IMR-90 (cell line): ENCODE measurements at regions not wholly inside any gene's neighbourhood (a gene's known extent, or its start where the extent isn't known, plus 50 kb on each side); places are given as distances from the start of the nearest gene placed in this dataset.

ENCODE experiments used
- ATAC-seq: fragments of 200-7000 bp; cut with Tn5 transposase; 2 replicates; pipeline ENCODE4 v1.9.1; 2020; ENCODE audit warnings: low read depth, mild to moderate bottlenecking, moderate library complexity
- BruUV-seq: library from RNA; stranded (reverse); fragments of 400-500 nt; replicated peaks from 2 replicates; lab custom pipeline; 2021; lab: Mats Ljungman, UMichigan
- CTCF ChIA-PET: fragments of 300-600 bp; formaldehyde crosslinking; extraction: SDS; loops from one replicate; lab custom pipeline; 2021; ENCODE audit warnings: antibody characterized with exemption; lab: Yijun Ruan, JAX
- POLR2A ChIA-PET: fragments of 300-600 bp; sonication (Branson Sonifier 250); formaldehyde crosslinking; loops from one replicate; lab custom pipeline; 2022; ENCODE audit warnings: antibody characterized with exemption; ENCODE audit not compliant: unreplicated experiment; lab: Charles Lee
- DNase-seq: peaks from one replicate; pipeline ENCODE4 v3.0.0; 2013
- H2AFZ ChIP-seq: replicated peaks from 2 replicates; pipeline ENCODE3; 2013; ENCODE audit warnings: low read length, mild to moderate bottlenecking; ENCODE audit not compliant: poor library complexity
- H2AK5ac ChIP-seq: 2 replicates; pipeline ENCODE4 v1.6.1; 2013; ENCODE audit warnings: low read depth, low read length, inconsistent platforms
- H2AK9ac ChIP-seq: replicated peaks from 2 replicates; pipeline ENCODE3; 2013; ENCODE audit warnings: mild to moderate bottlenecking, low read depth, low read length, moderate library complexity; ENCODE audit not compliant: poor library complexity
- H2BK120ac ChIP-seq: 2 replicates; pipeline ENCODE4 v1.6.1; 2013; ENCODE audit warnings: low read depth, low read length, inconsistent platforms
- H2BK15ac ChIP-seq: 3 replicates; pipeline ENCODE4 v1.6.1; 2013; ENCODE audit warnings: low read depth, low read length, inconsistent platforms
- H2BK20ac ChIP-seq: 2 replicates; pipeline ENCODE4 v1.6.1; 2013; ENCODE audit warnings: low read depth, mild to moderate bottlenecking, inconsistent platforms, low read length, moderate library complexity
- H2BK5ac ChIP-seq: 2 replicates; pipeline ENCODE4 v1.6.1; 2013; ENCODE audit warnings: mild to moderate bottlenecking, low read depth, low read length, inconsistent platforms; ENCODE audit not compliant: poor library complexity, severe bottlenecking
- H3K14ac ChIP-seq: replicated peaks from 2 replicates; pipeline ENCODE4 v1.6.1; 2013; ENCODE audit warnings: low read depth, low read length, inconsistent platforms
- H3K18ac ChIP-seq: 2 replicates; pipeline ENCODE4 v1.6.1; 2013; ENCODE audit warnings: low read depth, low read length, control low read depth
- H3K23ac ChIP-seq: 2 replicates; pipeline ENCODE4 v1.6.1; 2013; ENCODE audit warnings: low read depth, low read length, inconsistent platforms
- H3K27ac ChIP-seq: 2 replicates; pipeline ENCODE4 v1.5.1; 2013; ENCODE audit warnings: mild to moderate bottlenecking, control low read depth, low read length; ENCODE audit not compliant: insufficient read depth
- H3K27me3 ChIP-seq: 2 replicates; pipeline ENCODE4 v1.6.1; 2013; ENCODE audit warnings: low read length; ENCODE audit not compliant: control insufficient read depth, insufficient read depth
- H3K36me3 ChIP-seq: 2 replicates; pipeline ENCODE4 v1.6.1; 2013; ENCODE audit warnings: low read length, mixed read lengths; ENCODE audit not compliant: control insufficient read depth, insufficient read depth
- H3K4ac ChIP-seq: 2 replicates; pipeline ENCODE4 v1.6.1; 2013; ENCODE audit warnings: low read depth, low read length, inconsistent platforms
- H3K4me1 ChIP-seq: 2 replicates; pipeline ENCODE4 v1.6.1; 2013; ENCODE audit warnings: low read length, mixed read lengths; ENCODE audit not compliant: control insufficient read depth, insufficient read depth
- H3K4me2 ChIP-seq: 2 replicates; pipeline ENCODE4 v1.6.1; 2013; ENCODE audit warnings: low read depth, mild to moderate bottlenecking, control low read depth, low read length, moderate library complexity
- H3K4me3 ChIP-seq: 2 replicates; pipeline ENCODE4 v1.5.1; 2013; ENCODE audit warnings: low read depth, mild to moderate bottlenecking, control low read depth, low read length, moderate library complexity; ENCODE audit not compliant: insufficient read depth
- H3K56ac ChIP-seq: 2 replicates; pipeline ENCODE4 v1.6.1; 2013; ENCODE audit warnings: low read length, inconsistent platforms; ENCODE audit not compliant: insufficient read depth; ENCODE audit errors: extremely low read depth
- H3K79me1 ChIP-seq, 2 experiments: 2 replicates each; pipeline ENCODE4 v1.6.1; 2013; ENCODE audit warnings: low read length in 2 of 2, inconsistent platforms in 1 of 2, low read depth in 1 of 2
- H3K9ac ChIP-seq: 2 replicates; pipeline ENCODE4 v1.6.1; 2013; ENCODE audit warnings: low read depth, low read length, control low read depth
- H3K9me1 ChIP-seq: 2 replicates; pipeline ENCODE4 v1.6.1; 2013; ENCODE audit warnings: low read length, inconsistent platforms; ENCODE audit not compliant: insufficient read depth
- H3K9me3 ChIP-seq: 2 replicates; pipeline ENCODE4 v1.6.1; 2013; ENCODE audit warnings: low read length; ENCODE audit not compliant: control insufficient read depth, insufficient read depth
- H4K20me1 ChIP-seq: 2 replicates; pipeline ENCODE4 v1.6.1; 2013; ENCODE audit warnings: low read length, inconsistent platforms; ENCODE audit not compliant: insufficient read depth
- H4K5ac ChIP-seq: 2 replicates; pipeline ENCODE4 v1.6.1; 2013; ENCODE audit warnings: mild to moderate bottlenecking, low read depth, low read length, control low read depth
- H4K8ac ChIP-seq, 2 experiments: 2 replicates each; pipeline ENCODE4 v1.6.1; 2013; ENCODE audit warnings: low read depth in 2 of 2, low read length in 2 of 2, control low read depth in 1 of 2, inconsistent platforms in 1 of 2
- H4K91ac ChIP-seq: 2 replicates; pipeline ENCODE4 v1.6.1; 2013; ENCODE audit warnings: low read depth, low read length, inconsistent platforms; ENCODE audit not compliant: insufficient read depth
- POLR2A ChIP-seq: IDR thresholded peaks from 2 replicates; pipeline ENCODE4 v1.6.1; 2012; ENCODE audit warnings: mild to moderate bottlenecking, low read depth, low read length
- WGBS, 2 experiments: methylation state at CpG; one replicate each; pipeline versions ENCODE4 v1.1.5 to v1.1.7; 2013; ENCODE audit warnings: missing lambda C conversion rate in 2 of 2; ENCODE audit not compliant: insufficient read length in 1 of 2; ENCODE audit errors: extremely low coverage in 2 of 2; 5-methylcytosine and 5-hydroxymethylcytosine counted together
- dilution Hi-C: fragments of 300-500 bp; cut with HindIII; formaldehyde crosslinking; loops from one replicate; pipeline ENCODE4 v1.14.3; 2018; ENCODE audit warnings: low sequenced_read_pairs; ENCODE audit not compliant: unreplicated experiment
- in situ Hi-C: fragments of 300-500 bp; cut with MboI; formaldehyde crosslinking; loops from 3 replicates; pipeline ENCODE4 v1.14.3; 2019; ENCODE audit warnings: low sequenced_read_pairs, inconsistent platforms, mixed read lengths
- intact Hi-C: fragments of 100-400 bp; cut with micrococcal nuclease; formaldehyde crosslinking; loops from 2 replicates; pipeline ENCODE4 v1.10.0; 2022

GRCh38 chr15:88398011-88398410 lies 69.2 kb downstream of the MRPL46 start:
- no peak overlapping the region for H4K5ac ChIP-seq
- no peak overlapping the region for H3K14ac ChIP-seq
- no peak overlapping the region for H3K4me3 ChIP-seq
- BruUV-seq, result no TSS peak
- no peak for DNase-seq
- H2AK9ac ChIP-seq, result no peak overlapping the region
- ATAC-seq, result no peak
- TF ChIP-seq POLR2A, result no peak
- no peaks in the 10 kb centered on the region for H3K79me1 ChIP-seq
- in situ Hi-C loops, result no loop called here
- H3K4me2 ChIP-seq, result no peak overlapping the region
- no peak overlapping the region for H3K18ac ChIP-seq
- no peak overlapping the region for H2AK5ac ChIP-seq
- dilution Hi-C loops, result no loop called here
- H3K9me1 ChIP-seq, result no peaks in the 10 kb centered on the region
- no peaks in the 10 kb centered on the region; the same call in 1 of the 2 replicates for H3K9me3 ChIP-seq
- H4K91ac ChIP-seq, result no peak overlapping the region
- H4K20me1 ChIP-seq, result no peaks in the 10 kb centered on the region
- ChIA-PET POLR2A (no interaction called here), CTCF (no interaction called here)
- no peak overlapping the region for H3K9ac ChIP-seq
- no CpG with 5 or more reads among the region's 1 CpG for WGBS, 2 experiments
- H2BK5ac ChIP-seq, result no peak overlapping the region
- no peaks in the 10 kb centered on the region for H3K36me3 ChIP-seq
- no peak overlapping the region for H3K4ac ChIP-seq
- no peak overlapping the region for H3K27ac ChIP-seq
- H3K27me3 ChIP-seq, result no peaks in the 10 kb centered on the region; the same call in none of the 2 replicates
- no peak overlapping the region for H3K23ac ChIP-seq
- H4K8ac ChIP-seq, result no peak overlapping the region
- no peaks in the 10 kb centered on the region for H3K4me1 ChIP-seq
- no peak overlapping the region for H2AFZ ChIP-seq
- no peak overlapping the region for H2BK120ac ChIP-seq
- no peak overlapping the region for H2BK15ac ChIP-seq
- no peak overlapping the region for H2BK20ac ChIP-seq
- intact Hi-C loops, result no loop called here
- H3K56ac ChIP-seq, result no peak overlapping the region
